Kidney epithelial cell (primary cell): ENCODE measurements at regions not wholly inside any gene's neighbourhood (a gene's known extent, or its start where the extent isn't known, plus 50 kb on each side); places are given as distances from the start of the nearest gene placed in this dataset.

ENCODE experiments used
- DNase-seq: peaks from one replicate; pipeline ENCODE4 v3.0.0-alpha.2; 2010; ENCODE audit warnings: low read depth
- H3K27me3 ChIP-seq: 2 replicates; pipeline ENCODE4 v1.6.0; 2011; ENCODE audit warnings: low read length; ENCODE audit not compliant: control insufficient read depth, insufficient read depth
- H3K36me3 ChIP-seq: 2 replicates; pipeline ENCODE4 v1.5.1; 2011; ENCODE audit warnings: low read length; ENCODE audit not compliant: control insufficient read depth, insufficient read depth
- H3K4me3 ChIP-seq: 2 replicates; pipeline ENCODE4 v1.5.1; 2011; ENCODE audit warnings: low read depth, mild to moderate bottlenecking, control low read depth, low read length
- CTCF ChIP-seq: IDR thresholded peaks from 2 replicates; pipeline ENCODE4 v1.5.1; 2011; ENCODE audit warnings: mild to moderate bottlenecking, moderate library complexity, low read length, control low read depth, inconsistent platforms; ENCODE audit not compliant: insufficient read depth, poor library complexity, severe bottlenecking

GRCh38 chr11:128310005-128310404 is 277.4 kb downstream of the ETS1 start:
- DNase-seq: no peak
- Histone ChIP-seq H3K27me3 (no peaks in the 10 kb centered on the region), H3K4me3 (no peak overlapping the region), H3K36me3 (no peaks in the 10 kb centered on the region)
- no peak for TF ChIP-seq CTCF

GRCh38 chr11:128308794-128309193 is 278.6 kb downstream of the ETS1 start:
- H3K36me3 ChIP-seq: no peaks in the 10 kb centered on the region
- TF ChIP-seq CTCF: no peak
- H3K4me3 ChIP-seq: no peak overlapping the region
- DNase-seq: no peak
- no peaks in the 10 kb centered on the region for H3K27me3 ChIP-seq

- Histone ChIP-seq H3K27me3 (no peaks in the 10 kb centered on the region), H3K36me3 (no peaks in the 10 kb centered on the region), H3K4me3 (no peak overlapping the region)
- DNase-seq: no peak
- TF ChIP-seq CTCF: no peak
Observed at GRCh38 chr11:128305588-128305987, 281.8 kb downstream of the ETS1 start.

- no peaks in the 10 kb centered on the region for H3K27me3 ChIP-seq
- H3K4me3 ChIP-seq: no peak overlapping the region
- TF ChIP-seq CTCF: no peak
- no peaks in the 10 kb centered on the region for H3K36me3 ChIP-seq
- DNase-seq: no peak
Observed at GRCh38 chr11:128304666-128305485, 282.5 kb downstream of the ETS1 start.

GRCh38 chr11:128304116-128304515 is 283.2 kb downstream of the ETS1 start:
- Histone ChIP-seq H3K4me3 (no peak overlapping the region), H3K27me3 (no peaks in the 10 kb centered on the region), H3K36me3 (no peaks in the 10 kb centered on the region)
- no peak for DNase-seq
- no peak for TF ChIP-seq CTCF

GRCh38 chr11:128303383-128303782 is 284.0 kb downstream of the ETS1 start:
- H3K4me3 ChIP-seq: no peak overlapping the region
- no peak for DNase-seq
- TF ChIP-seq CTCF: no peak

More at GRCh38 chr11:128303383-128303782, 284.0 kb downstream of the ETS1 start:
- Histone ChIP-seq H3K36me3 (no peaks in the 10 kb centered on the region), H3K27me3 (no peaks in the 10 kb centered on the region)
